Ovary (tissue), 3 donors: ENCODE measurements at regions not wholly inside any gene's neighbourhood (a gene's known extent, or its start where the extent isn't known, plus 50 kb on each side); places are given as distances from the start of the nearest gene placed in this dataset.

Source experiments
- POLR2A ChIP-seq: fragments of 450-650 bp; IDR thresholded peaks from one replicate; pipeline ENCODE4 v1.6.1; 2017; ENCODE audit warnings: antibody characterized with exemption, mild to moderate bottlenecking, moderate library complexity
- TF ChIP-seq, protein P1 (sequence below), 3 donors: fragments of 450-650 bp in 2 of 3; fragments of 200-600 bp in 1 of 3; IDR thresholded peaks; one replicate each; pipeline versions ENCODE4 v1.5.1 to v1.8.0; 2016 to 2022; ENCODE audit warnings: antibody characterized with exemption in 3 of 3, mild to moderate bottlenecking in 1 of 3
- donor health status: DM: no; HTN: no; CAD: no.

DNA sequence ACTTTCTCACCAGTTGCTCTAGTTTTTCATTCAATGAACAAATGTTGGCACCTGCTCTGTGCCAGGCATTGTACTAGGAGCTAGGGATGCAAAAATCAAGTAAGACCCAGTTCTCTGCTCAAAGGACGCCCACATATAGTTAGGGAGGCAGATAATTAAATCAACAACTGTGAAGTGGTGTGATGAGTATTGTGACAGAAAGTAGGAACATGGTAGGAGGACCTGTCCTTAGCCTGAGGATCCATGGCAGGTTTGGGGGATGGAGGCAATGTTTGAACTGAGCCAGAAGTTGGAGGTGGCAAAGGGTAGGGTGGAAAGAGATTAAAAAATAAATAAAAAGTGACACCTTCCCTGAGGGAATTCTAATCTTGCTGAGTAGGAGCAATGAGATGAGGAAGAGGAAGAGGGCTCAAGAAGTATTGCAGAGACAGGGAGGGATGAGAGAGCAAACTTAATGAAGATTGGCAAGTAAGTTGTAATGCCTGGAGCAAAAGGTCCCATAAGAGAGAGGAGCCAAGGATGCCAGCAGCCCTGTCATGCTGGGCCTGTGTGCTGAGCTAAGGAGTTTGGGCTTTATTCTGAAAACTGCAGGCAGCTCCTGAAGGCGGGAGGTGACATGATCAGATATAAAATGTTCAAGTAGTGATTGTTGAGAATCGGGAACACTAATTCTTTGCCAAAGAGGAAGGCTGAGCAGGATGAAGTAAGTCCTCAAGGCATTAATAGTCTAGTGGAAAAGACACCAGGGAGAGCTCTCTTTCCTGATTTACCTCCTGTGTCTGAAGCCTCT lies 184.3 kb upstream of the PPP2R3A start:
- TF ChIP-seq, protein P1, sequence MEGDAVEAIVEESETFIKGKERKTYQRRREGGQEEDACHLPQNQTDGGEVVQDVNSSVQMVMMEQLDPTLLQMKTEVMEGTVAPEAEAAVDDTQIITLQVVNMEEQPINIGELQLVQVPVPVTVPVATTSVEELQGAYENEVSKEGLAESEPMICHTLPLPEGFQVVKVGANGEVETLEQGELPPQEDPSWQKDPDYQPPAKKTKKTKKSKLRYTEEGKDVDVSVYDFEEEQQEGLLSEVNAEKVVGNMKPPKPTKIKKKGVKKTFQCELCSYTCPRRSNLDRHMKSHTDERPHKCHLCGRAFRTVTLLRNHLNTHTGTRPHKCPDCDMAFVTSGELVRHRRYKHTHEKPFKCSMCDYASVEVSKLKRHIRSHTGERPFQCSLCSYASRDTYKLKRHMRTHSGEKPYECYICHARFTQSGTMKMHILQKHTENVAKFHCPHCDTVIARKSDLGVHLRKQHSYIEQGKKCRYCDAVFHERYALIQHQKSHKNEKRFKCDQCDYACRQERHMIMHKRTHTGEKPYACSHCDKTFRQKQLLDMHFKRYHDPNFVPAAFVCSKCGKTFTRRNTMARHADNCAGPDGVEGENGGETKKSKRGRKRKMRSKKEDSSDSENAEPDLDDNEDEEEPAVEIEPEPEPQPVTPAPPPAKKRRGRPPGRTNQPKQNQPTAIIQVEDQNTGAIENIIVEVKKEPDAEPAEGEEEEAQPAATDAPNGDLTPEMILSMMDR (IDR thresholded peaks at IDR 0.05): no peak
- TF ChIP-seq POLR2A: no peak
